Thymus (tissue), 11 donors: ENCODE measurements at regions not wholly inside any gene's neighbourhood (a gene's known extent, or its start where the extent isn't known, plus 50 kb on each side); places are given as distances from the start of the nearest gene placed in this dataset.

Experiments used
- DNase-seq, 9 donors: peaks; one replicate each; pipeline ENCODE4 v3.0.0-alpha.2; 2013; ENCODE audit warnings: low spot score in 9 of 9, low read depth in 6 of 9, missing footprints in 1 of 9
- H3K27ac ChIP-seq, 2 donors: one replicate each; pipeline ENCODE4 v1.5.1; 2013; ENCODE audit warnings: control low read depth in 1 of 2, low read depth in 1 of 2, low read length in 1 of 2, mild to moderate bottlenecking in 1 of 2, moderate library complexity in 1 of 2
- H3K27me3 ChIP-seq, 2 donors: one replicate each; pipeline ENCODE4 v1.5.1; 2013; ENCODE audit warnings: low read length in 1 of 2; ENCODE audit not compliant: control insufficient read depth in 2 of 2, insufficient read depth in 1 of 2
- H3K36me3 ChIP-seq, 2 donors: one replicate each; pipeline ENCODE4 v1.5.1; 2013; ENCODE audit warnings: low read length in 1 of 2, mild to moderate bottlenecking in 1 of 2, moderate library complexity in 1 of 2; ENCODE audit not compliant: control insufficient read depth in 2 of 2, insufficient read depth in 2 of 2
- H3K4me1 ChIP-seq, 2 donors: one replicate each; pipeline ENCODE4 v1.5.1; 2013; ENCODE audit warnings: low read length in 2 of 2; ENCODE audit not compliant: control insufficient read depth in 2 of 2, insufficient read depth in 2 of 2
- H3K4me3 ChIP-seq, 2 donors: one replicate each; pipeline ENCODE4 v1.5.1; 2013; ENCODE audit warnings: low read length in 2 of 2, control low read depth in 1 of 2, mild to moderate bottlenecking in 1 of 2
- H3K9me3 ChIP-seq, 2 donors: one replicate each; pipeline ENCODE4 v1.5.1; 2013; ENCODE audit warnings: low read length in 1 of 2, mild to moderate bottlenecking in 1 of 2; ENCODE audit not compliant: control insufficient read depth in 2 of 2, insufficient read depth in 1 of 2
- whole genome bisulfite sequencing: extraction: QIAGEN DNeasy Blood & Tissue Kit; methylation state at CpG from one replicate; pipeline ENCODE4 v1.1.7; 2013; 5-methylcytosine and 5-hydroxymethylcytosine counted together
- donor health status: healthy.

- Histone ChIP-seq H3K36me3 (no peaks in the 10 kb centered on the region), H3K27me3 (no peaks in the 10 kb centered on the region), H3K4me3 (no peak overlapping the region), H3K9me3 (no peaks in the 10 kb centered on the region), H3K4me1 (no peaks in the 10 kb centered on the region), H3K27ac (no peak overlapping the region)
- 48% methylated on average over 1 of the region's 1 CpG for WGBS
- no peak for DNase-seq
These were observed 247.7 kb downstream of the SS18 start for GRCh38 chr18:25842665-25843064.

GRCh38 chr18:25834061-25834460 lies 256.4 kb downstream of the SS18 start:
- no peaks in the 10 kb centered on the region for H3K9me3 ChIP-seq
- H3K4me3 ChIP-seq: no peak overlapping the region
- DNase-seq: no peak
- WGBS: 91% methylated on average over 8 of the region's 8 CpGs
- no peaks in the 10 kb centered on the region for H3K36me3 ChIP-seq
- H3K4me1 ChIP-seq: no peaks in the 10 kb centered on the region
- H3K27ac ChIP-seq: no peak overlapping the region
- no peaks in the 10 kb centered on the region for H3K27me3 ChIP-seq

GRCh38 chr18:25832001-25832604 lies 258.3 kb downstream of the SS18 start:
- WGBS: 42% methylated on average over 3 of the region's 3 CpGs
- DNase-seq: peak in 4 of 9 donors; percentile 2 to 37 (median 28)
- H3K36me3 ChIP-seq: no peaks in the 10 kb centered on the region

GRCh38 chr18:25831301-25831701 lies 259.1 kb downstream of the SS18 start:
- no peak for DNase-seq
- Histone ChIP-seq H3K36me3 (no peaks in the 10 kb centered on the region), H3K27ac (no peak overlapping the region), H3K9me3 (no peaks in the 10 kb centered on the region), H3K4me3 (no peak overlapping the region), H3K27me3 (no peaks in the 10 kb centered on the region), H3K4me1 (peaks cover 0 to under 1% of the 10 kb centered on the region in 2 donors)
- 94% methylated on average over 5 of the region's 5 CpGs for WGBS

More at GRCh38 chr18:25832001-25832604, 258.3 kb downstream of the SS18 start:
- Histone ChIP-seq H3K9me3 (no peaks in the 10 kb centered on the region), H3K4me3 (no peak overlapping the region), H3K27ac (no peak overlapping the region), H3K4me1 (no peaks in the 10 kb centered on the region), H3K27me3 (no peaks in the 10 kb centered on the region)

GRCh38 chr18:25830787-25831186 lies 259.6 kb downstream of the SS18 start:
- Histone ChIP-seq H3K27ac (no peak overlapping the region), H3K36me3 (no peaks in the 10 kb centered on the region), H3K9me3 (no peaks in the 10 kb centered on the region), H3K27me3 (no peaks in the 10 kb centered on the region), H3K4me3 (no peak overlapping the region), H3K4me1 (peaks cover 0 to 3% of the 10 kb centered on the region in 2 donors)
- DNase-seq: no peak
- WGBS: 92% methylated on average over 2 of the region's 2 CpGs

- no peaks in the 10 kb centered on the region for H3K36me3 ChIP-seq
- no peak for DNase-seq
- WGBS: 87% methylated on average over 13 of the region's 13 CpGs
- H3K27ac ChIP-seq: no peak overlapping the region
- peaks cover 0 to 3% of the 10 kb centered on the region in 2 donors for H3K4me1 ChIP-seq
- no peaks in the 10 kb centered on the region for H3K27me3 ChIP-seq
- H3K4me3 ChIP-seq: no peak overlapping the region
- H3K9me3 ChIP-seq: no peaks in the 10 kb centered on the region
These were observed 262.4 kb downstream of the SS18 start for GRCh38 chr18:25827961-25828561.

GRCh38 chr18:25827228-25827627 lies 263.2 kb downstream of the SS18 start:
- Histone ChIP-seq H3K27me3 (no peaks in the 10 kb centered on the region), H3K9me3 (no peaks in the 10 kb centered on the region), H3K4me1 (peaks cover 0 to 3% of the 10 kb centered on the region in 2 donors), H3K4me3 (no peak overlapping the region), H3K36me3 (no peaks in the 10 kb centered on the region), H3K27ac (no peak overlapping the region)
- 89% methylated on average over 4 of the region's 4 CpGs for WGBS
- DNase-seq: no peak

- H3K27me3 ChIP-seq: no peaks in the 10 kb centered on the region
- no peak overlapping the region for H3K4me3 ChIP-seq
- peaks cover 0 to 3% of the 10 kb centered on the region in 2 donors for H3K4me1 ChIP-seq
- H3K27ac ChIP-seq: no peak overlapping the region
- no peaks in the 10 kb centered on the region for H3K9me3 ChIP-seq
- 95% methylated on average over 5 of the region's 5 CpGs for WGBS
- H3K36me3 ChIP-seq: no peaks in the 10 kb centered on the region
- DNase-seq: no peak
These were observed 263.6 kb downstream of the SS18 start for GRCh38 chr18:25826823-25827222.

- no peaks in the 10 kb centered on the region for H3K9me3 ChIP-seq
- no peak overlapping the region for H3K27ac ChIP-seq
- peaks cover 0 to 3% of the 10 kb centered on the region in 2 donors for H3K4me1 ChIP-seq
- no peak for DNase-seq
- no peak overlapping the region for H3K4me3 ChIP-seq
- no peaks in the 10 kb centered on the region for H3K27me3 ChIP-seq
- 95% methylated on average over 4 of the region's 4 CpGs for WGBS
- H3K36me3 ChIP-seq: no peaks in the 10 kb centered on the region
These were observed 264.2 kb downstream of the SS18 start for GRCh38 chr18:25825979-25826776.
